ENCODE measurements at regions not wholly inside any gene's neighbourhood (a gene's known extent, or its start where the extent isn't known, plus 50 kb on each side); places are given as distances from the start of the nearest gene placed in this dataset.
"Not testable (repeated sequence)": the region's sequence is repeated elsewhere in the genome, so short reads cannot be mapped to it uniquely, and the experiment has no call there.

GRCh38 chr4:79695848-79696247, 287.8 kb upstream of the GK2 start:
- no peak for DNase-seq (ENCODE audit: low spot score)
- peaks cover 8% of the 10 kb centered on the region for H3K36me3 Mint-ChIP-seq
- no peak overlapping the region for H3K27ac Mint-ChIP-seq
- H3K4me3 Mint-ChIP-seq, result no peak overlapping the region
- no peaks in the 10 kb centered on the region for H3K4me1 Mint-ChIP-seq (ENCODE audit: low read depth in 2 of 2)
- H3K27me3 Mint-ChIP-seq, result no peaks in the 10 kb centered on the region
- ATAC-seq, result no peak
- peaks cover 32% of the 10 kb centered on the region for H3K9me3 Mint-ChIP-seq

GRCh38 chr4:79689740-79690139, 281.7 kb upstream of the GK2 start:
- Mint-ChIP-seq H3K27me3 (no peaks in the 10 kb centered on the region), H3K4me1 (ENCODE audit: low read depth in 2 of 2) (no peaks in the 10 kb centered on the region), H3K36me3 (peaks cover 5% of the 10 kb centered on the region), H3K4me3 (no peak overlapping the region), H3K27ac (no peak overlapping the region), H3K9me3 (peaks cover 17% of the 10 kb centered on the region)
- DNase-seq (ENCODE audit: low spot score), result no peak
- ATAC-seq, result no peak

- no peaks in the 10 kb centered on the region for H3K36me3 Mint-ChIP-seq
- no peaks in the 10 kb centered on the region for H3K4me1 Mint-ChIP-seq (ENCODE audit: low read depth in 2 of 2)
- no peak for DNase-seq (ENCODE audit: low spot score)
- no peak for ATAC-seq
- no peaks in the 10 kb centered on the region for H3K27me3 Mint-ChIP-seq
- peaks cover 12% of the 10 kb centered on the region for H3K9me3 Mint-ChIP-seq
- H3K4me3 Mint-ChIP-seq, result no peak overlapping the region
- no peak overlapping the region for H3K27ac Mint-ChIP-seq
Observed at GRCh38 chr4:79688691-79689090, 280.7 kb upstream of the GK2 start.

GRCh38 chr4:79687006-79687405, 279.0 kb upstream of the GK2 start:
- Mint-ChIP-seq H3K27me3 (no peaks in the 10 kb centered on the region), H3K9me3 (peaks cover 8% of the 10 kb centered on the region), H3K27ac (no peak overlapping the region), H3K4me3 (no peak overlapping the region), H3K36me3 (no peaks in the 10 kb centered on the region), H3K4me1 (ENCODE audit: low read depth in 2 of 2) (no peaks in the 10 kb centered on the region)
- no peak for DNase-seq (ENCODE audit: low spot score)
- ATAC-seq, result no peak

GRCh38 chr4:79685542-79685941, 277.5 kb upstream of the GK2 start:
- Mint-ChIP-seq H3K27ac (no peak overlapping the region), H3K36me3 (no peaks in the 10 kb centered on the region), H3K9me3 (peaks cover 3% of the 10 kb centered on the region), H3K4me1 (ENCODE audit: low read depth in 2 of 2) (no peaks in the 10 kb centered on the region), H3K27me3 (no peaks in the 10 kb centered on the region), H3K4me3 (no peak overlapping the region)
- no peak for ATAC-seq
- DNase-seq (ENCODE audit: low spot score), result no peak

- Mint-ChIP-seq H3K36me3 (no peaks in the 10 kb centered on the region), H3K4me3 (no peak overlapping the region), H3K27ac (no peak overlapping the region), H3K4me1 (ENCODE audit: low read depth in 2 of 2) (no peaks in the 10 kb centered on the region), H3K27me3 (no peaks in the 10 kb centered on the region), H3K9me3 (no peaks in the 10 kb centered on the region)
- ATAC-seq (no peak), DNase-seq (ENCODE audit: low spot score) (no peak)
Observed at GRCh38 chr4:79684516-79684915, 276.5 kb upstream of the GK2 start.

- H3K27me3 Mint-ChIP-seq, result no peaks in the 10 kb centered on the region
- H3K27ac Mint-ChIP-seq, result no peak overlapping the region
- no peaks in the 10 kb centered on the region for H3K36me3 Mint-ChIP-seq
- H3K4me3 Mint-ChIP-seq, result no peak overlapping the region
- H3K4me1 Mint-ChIP-seq (ENCODE audit: low read depth in 2 of 2), result no peaks in the 10 kb centered on the region
- DNase-seq (ENCODE audit: low spot score) (no peak), ATAC-seq (no peak)
- H3K9me3 Mint-ChIP-seq, result peaks cover 2% of the 10 kb centered on the region
Observed at GRCh38 chr4:79682801-79683530, 274.9 kb upstream of the GK2 start.

GRCh38 chr4:79682161-79682560, 274.1 kb upstream of the GK2 start:
- no peaks in the 10 kb centered on the region for H3K27me3 Mint-ChIP-seq
- H3K27ac Mint-ChIP-seq, result no peak overlapping the region
- H3K36me3 Mint-ChIP-seq, result no peaks in the 10 kb centered on the region
- no peaks in the 10 kb centered on the region for H3K4me1 Mint-ChIP-seq (ENCODE audit: low read depth in 2 of 2)
- H3K9me3 Mint-ChIP-seq, result peaks cover 2% of the 10 kb centered on the region
- no peak overlapping the region for H3K4me3 Mint-ChIP-seq
- ATAC-seq (no peak), DNase-seq (ENCODE audit: low spot score) (no peak)

- Mint-ChIP-seq H3K9me3 (peaks cover 2% of the 10 kb centered on the region), H3K4me3 (no peak overlapping the region), H3K4me1 (ENCODE audit: low read depth in 2 of 2) (no peaks in the 10 kb centered on the region), H3K27ac (no peak overlapping the region), H3K36me3 (no peaks in the 10 kb centered on the region), H3K27me3 (no peaks in the 10 kb centered on the region)
- no peak for ATAC-seq
- DNase-seq (ENCODE audit: low spot score), result no peak
Observed at GRCh38 chr4:79679859-79680258, 271.8 kb upstream of the GK2 start.

- ATAC-seq (no peak), DNase-seq (ENCODE audit: low spot score) (no peak)
- no peak overlapping the region for H3K27ac Mint-ChIP-seq
- H3K9me3 Mint-ChIP-seq, result peaks cover 2% of the 10 kb centered on the region
- H3K4me3 Mint-ChIP-seq, result no peak overlapping the region
- H3K4me1 Mint-ChIP-seq (ENCODE audit: low read depth in 2 of 2), result no peaks in the 10 kb centered on the region
- no peaks in the 10 kb centered on the region for H3K36me3 Mint-ChIP-seq
- no peaks in the 10 kb centered on the region for H3K27me3 Mint-ChIP-seq
Observed at GRCh38 chr4:79678472-79679202, 270.6 kb upstream of the GK2 start.

- Mint-ChIP-seq H3K36me3 (no peaks in the 10 kb centered on the region), H3K27me3 (no peaks in the 10 kb centered on the region), H3K9me3 (peaks cover 2% of the 10 kb centered on the region), H3K4me1 (ENCODE audit: low read depth in 2 of 2) (no peaks in the 10 kb centered on the region), H3K4me3 (no peak overlapping the region), H3K27ac (no peak overlapping the region)
- DNase-seq (ENCODE audit: low spot score), result no peak
- ATAC-seq, result no peak
Observed at GRCh38 chr4:79676705-79677104, 268.7 kb upstream of the GK2 start.

- not testable (repeated sequence) for H3K4me1 Mint-ChIP-seq (ENCODE audit: low read depth in 2 of 2); H3K27ac Mint-ChIP-seq; ATAC-seq; H3K4me3 Mint-ChIP-seq; H3K27me3 Mint-ChIP-seq; DNase-seq (ENCODE audit: low spot score); H3K36me3 Mint-ChIP-seq
- peaks cover 11% of the 10 kb centered on the region for H3K9me3 Mint-ChIP-seq
Observed at GRCh38 chr4:79674906-79675305, 266.9 kb upstream of the GK2 start.

- Mint-ChIP-seq H3K36me3 (no peaks in the 10 kb centered on the region), H3K4me1 (ENCODE audit: low read depth in 2 of 2) (no peaks in the 10 kb centered on the region), H3K27ac (no peak overlapping the region), H3K4me3 (no peak overlapping the region), H3K27me3 (no peaks in the 10 kb centered on the region), H3K9me3 (peaks cover 18% of the 10 kb centered on the region)
- ATAC-seq (no peak), DNase-seq (ENCODE audit: low spot score) (no peak)
Observed at GRCh38 chr4:79673898-79674297, 265.9 kb upstream of the GK2 start.

GRCh38 chr4:79673377-79673776, 265.3 kb upstream of the GK2 start:
- Mint-ChIP-seq H3K4me1 (ENCODE audit: low read depth in 2 of 2) (no peaks in the 10 kb centered on the region), H3K27me3 (no peaks in the 10 kb centered on the region), H3K9me3 (peaks cover 21% of the 10 kb centered on the region), H3K27ac (no peak overlapping the region), H3K36me3 (no peaks in the 10 kb centered on the region), H3K4me3 (no peak overlapping the region)
- ATAC-seq (no peak), DNase-seq (ENCODE audit: low spot score) (no peak)

Measured in natural killer cell treated with Interleukin-12 subunit alpha and Interleukin-12 subunit beta and Interleukin-15 and Interleukin-18, amount 100 ng/mL, for 72 hours (primary cell).